GM12878 (cell line): ENCODE measurements at regions not wholly inside any gene's neighbourhood (a gene's known extent, or its start where the extent isn't known, plus 50 kb on each side); places are given as distances from the start of the nearest gene placed in this dataset.

Experiments
- CHD4 ChIP-seq: fragments of 200-600 bp; sonication (generic); IDR thresholded peaks from 2 replicates; pipeline ENCODE4 v1.6.1; 2016; ENCODE audit warnings: mild to moderate bottlenecking
- ELK1 ChIP-seq: IDR thresholded peaks from 2 replicates; pipeline ENCODE4 v1.6.1; 2012; ENCODE audit warnings: low read depth, low read length, improper control_type of control experiment
- EP300 ChIP-seq, 2 experiments: fragments of 150-350 bp in 1 of 2; IDR thresholded peaks; 2 replicates each; pipeline ENCODE4 v1.6.1; 2011 to 2012; ENCODE audit warnings: low read depth in 2 of 2, low read length in 2 of 2, borderline replicate concordance in 1 of 2, improper control_type of control experiment in 1 of 2, inconsistent platforms in 1 of 2; ENCODE audit not compliant: control insufficient read depth in 1 of 2
- GABPA ChIP-seq: IDR thresholded peaks from 2 replicates; pipeline ENCODE4 v1.6.1; 2014; ENCODE audit warnings: antibody characterized with exemption, low read depth, mild to moderate bottlenecking, inconsistent platforms
- HDAC2 ChIP-seq: fragments of 200-600 bp; sonication (generic); IDR thresholded peaks from 2 replicates; pipeline ENCODE4 v1.6.1; 2017
- NFYB ChIP-seq: IDR thresholded peaks from 2 replicates; pipeline ENCODE4 v1.6.1; 2011; ENCODE audit warnings: low read depth, mild to moderate bottlenecking, low read length, improper control_type of control experiment, moderate library complexity; ENCODE audit not compliant: insufficient read depth
- POLR2A ChIP-seq: IDR thresholded peaks from 2 replicates; pipeline ENCODE4 v1.6.1; 2011; ENCODE audit warnings: low read depth, mild to moderate bottlenecking, low read length
- RCOR1 ChIP-seq: conservative IDR thresholded peaks from 2 replicates; pipeline ENCODE4 v1.6.1; 2012; ENCODE audit warnings: low read depth, low read length, improper control_type of control experiment
- RFX5 ChIP-seq: IDR thresholded peaks from 2 replicates; pipeline ENCODE4 v1.6.1; 2011; ENCODE audit warnings: low read depth, low read length, improper control_type of control experiment
- TAF1 ChIP-seq: IDR thresholded peaks from 2 replicates; pipeline ENCODE4 v1.6.1; 2011; ENCODE audit warnings: mild to moderate bottlenecking, low read depth, low read length, borderline replicate concordance
- YY1 ChIP-seq: IDR thresholded peaks from 2 replicates; pipeline ENCODE4 v1.6.1; 2011; ENCODE audit warnings: low read depth, mild to moderate bottlenecking, low read length
- ZSCAN29 ChIP-seq: fragments of 450-650 bp; IDR thresholded peaks from 2 replicates; pipeline ENCODE4 v1.6.1; 2017; ENCODE audit warnings: mild to moderate bottlenecking, moderate library complexity
- TF ChIP-seq, protein P1 (sequence below), 3 experiments: IDR thresholded peaks in 2 of 3; conservative IDR thresholded peaks in 1 of 3; 2 replicates each; pipeline ENCODE4 v1.5.1; 2011; ENCODE audit warnings: low read depth in 3 of 3, low read length in 3 of 3, mild to moderate bottlenecking in 3 of 3, control low read depth in 2 of 3, moderate library complexity in 2 of 3, inconsistent platforms in 1 of 3, mixed read lengths in 1 of 3; ENCODE audit not compliant: control insufficient read depth in 2 of 3, insufficient read depth in 1 of 3; ENCODE audit errors: extremely low read depth in 1 of 3

- TF ChIP-seq EP300 (IDR thresholded peaks at IDR 0.05; ENCODE audit: borderline replicate concordance in 1 of 2, control insufficient read depth in 1 of 2, low read depth in 2 of 2, low read length in 2 of 2) = no peak
- no peak for TF ChIP-seq RCOR1
- no peak for TF ChIP-seq TAF1
- TF ChIP-seq ZSCAN29 = no peak
- TF ChIP-seq ELK1 = no peak
- no peak for TF ChIP-seq GABPA
- TF ChIP-seq, protein P1, sequence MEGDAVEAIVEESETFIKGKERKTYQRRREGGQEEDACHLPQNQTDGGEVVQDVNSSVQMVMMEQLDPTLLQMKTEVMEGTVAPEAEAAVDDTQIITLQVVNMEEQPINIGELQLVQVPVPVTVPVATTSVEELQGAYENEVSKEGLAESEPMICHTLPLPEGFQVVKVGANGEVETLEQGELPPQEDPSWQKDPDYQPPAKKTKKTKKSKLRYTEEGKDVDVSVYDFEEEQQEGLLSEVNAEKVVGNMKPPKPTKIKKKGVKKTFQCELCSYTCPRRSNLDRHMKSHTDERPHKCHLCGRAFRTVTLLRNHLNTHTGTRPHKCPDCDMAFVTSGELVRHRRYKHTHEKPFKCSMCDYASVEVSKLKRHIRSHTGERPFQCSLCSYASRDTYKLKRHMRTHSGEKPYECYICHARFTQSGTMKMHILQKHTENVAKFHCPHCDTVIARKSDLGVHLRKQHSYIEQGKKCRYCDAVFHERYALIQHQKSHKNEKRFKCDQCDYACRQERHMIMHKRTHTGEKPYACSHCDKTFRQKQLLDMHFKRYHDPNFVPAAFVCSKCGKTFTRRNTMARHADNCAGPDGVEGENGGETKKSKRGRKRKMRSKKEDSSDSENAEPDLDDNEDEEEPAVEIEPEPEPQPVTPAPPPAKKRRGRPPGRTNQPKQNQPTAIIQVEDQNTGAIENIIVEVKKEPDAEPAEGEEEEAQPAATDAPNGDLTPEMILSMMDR (IDR thresholded peaks at IDR 0.05 in 2 of 3, conservative IDR thresholded peaks at IDR 0.05 in 1 of 3; ENCODE audit: control insufficient read depth in 2 of 3, extremely low read depth in 1 of 3, insufficient read depth in 1 of 3, low read depth in 3 of 3, low read length in 3 of 3) = no peak
- no peak for TF ChIP-seq CHD4
- no peak for TF ChIP-seq POLR2A
- no peak for TF ChIP-seq YY1
- no peak for TF ChIP-seq NFYB
- no peak for TF ChIP-seq HDAC2
- no peak for TF ChIP-seq RFX5
Measured at GRCh38 chr6:168875811-168876576, 377.7 kb downstream of the THBS2 start.
